CD4-positive, alpha-beta T cell treated with Interleukin-15 for 1 hour (primary cell): ENCODE measurements at regions not wholly inside any gene's neighbourhood (a gene's known extent, or its start where the extent isn't known, plus 50 kb on each side); places are given as distances from the start of the nearest gene placed in this dataset.
"Not testable (repeated sequence)": the region's sequence is repeated elsewhere in the genome, so short reads cannot be mapped to it uniquely, and the experiment has no call there.

Experiments used
- DNase-seq: peaks from one replicate; pipeline ENCODE4 v3.0.0-alpha.2; 2020

- no peak for DNase-seq
These were observed 84.0 kb upstream of the IGFBP7 start for GRCh38 chr4:57194068-57194611.

- DNase-seq: no peak
These were observed 83.1 kb upstream of the IGFBP7 start for GRCh38 chr4:57193209-57193810.

GRCh38 chr4:57191523-57192034, 81.4 kb upstream of the IGFBP7 start:
- no peak for DNase-seq

GRCh38 chr4:57190601-57191481, 80.7 kb upstream of the IGFBP7 start:
- no peak for DNase-seq

GRCh38 chr4:57187246-57187645, 77.1 kb upstream of the IGFBP7 start:
- no peak for DNase-seq

GRCh38 chr4:57184378-57185029, 74.3 kb upstream of the IGFBP7 start:
- no peak for DNase-seq

- DNase-seq: no peak
These were observed 72.1 kb upstream of the IGFBP7 start for GRCh38 chr4:57182132-57182874.

- not testable (repeated sequence) for DNase-seq
These were observed 63.0 kb upstream of the IGFBP7 start for GRCh38 chr4:57173136-57173535.

GRCh38 chr4:57172065-57172464, 61.9 kb upstream of the IGFBP7 start:
- no peak for DNase-seq

GRCh38 chr4:57168982-57169381, 58.8 kb upstream of the IGFBP7 start:
- no peak for DNase-seq

GRCh38 chr4:57163530-57164459, 53.6 kb upstream of the IGFBP7 start:
- peak; percentile 53 for DNase-seq

GRCh38 chr4:57162499-57163019, 52.4 kb upstream of the IGFBP7 start:
- DNase-seq: no peak
